Adrenal gland (tissue), 9 donors: ENCODE measurements at regions not wholly inside any gene's neighbourhood (a gene's known extent, or its start where the extent isn't known, plus 50 kb on each side); places are given as distances from the start of the nearest gene placed in this dataset.

ENCODE experiments used
- DNase-seq, 7 donors: peaks; one replicate each; pipeline ENCODE4 v3.0.0-alpha.2; 2019 to 2020
- H3K27ac ChIP-seq, 5 donors: fragments of 200-600 bp; sonication (generic) in 4 of 5; 1 replicate in 3 of 5; 2 replicates in 2 of 5; pipeline versions ENCODE4 v1.5.1 to v1.8.0; 2016 to 2020; ENCODE audit warnings: mild to moderate bottlenecking in 1 of 5
- H3K27me3 ChIP-seq: fragments of 200-600 bp; 2 replicates; pipeline ENCODE4 v1.8.0; 2021
- H3K36me3 ChIP-seq, 2 donors: fragments of 200-600 bp; replicated peaks in 1 of 2; 1 replicate in 1 of 2; 2 replicates in 1 of 2; pipeline versions ENCODE4 v1.5.1 to v1.8.0; 2018 to 2022
- H3K4me1 ChIP-seq, 2 donors: fragments of 200-600 bp; replicated peaks in 1 of 2; 1 replicate in 1 of 2; 2 replicates in 1 of 2; pipeline versions ENCODE4 v1.5.1 to v1.8.0; 2018 to 2021
- H3K4me3 ChIP-seq, 4 donors: fragments of 200-600 bp; sonication (generic) in 3 of 4; one replicate each; pipeline ENCODE4 v1.5.1; 2016 to 2018
- H3K9me3 ChIP-seq, 3 donors: fragments of 200-600 bp; sonication (generic) in 1 of 3; replicated peaks in 1 of 3; 1 replicate in 2 of 3; 2 replicates in 1 of 3; pipeline versions ENCODE4 v1.5.1 to v1.8.0; 2016 to 2021
- POLR2A ChIP-seq, 2 donors: fragments of 450-650 bp; IDR thresholded peaks; one replicate each; pipeline ENCODE4 v1.6.1; 2017; ENCODE audit warnings: antibody characterized with exemption in 2 of 2, mild to moderate bottlenecking in 2 of 2, moderate library complexity in 1 of 2
- WGBS, 4 donors: extraction: QIAGEN DNeasy Blood & Tissue Kit in 2 of 4; methylation state at CpG; one replicate each; pipeline versions ENCODE4 v1.1.5 to v1.1.7; 2013 to 2017; 5-methylcytosine and 5-hydroxymethylcytosine counted together
- intact Hi-C, 2 donors: fragments of 100-400 bp; cut with DNase I; formaldehyde crosslinking; loops; one replicate each; pipeline versions ENCODE4 v1.14.1 to v1.15.0; 2022 to 2023
- TF ChIP-seq, protein P1 (sequence below), 6 experiments: fragments of 450-650 bp in 4 of 6; fragments of 200-600 bp in 2 of 6; sonication (generic) in 1 of 6; IDR thresholded peaks; 1 replicate in 5 of 6; 2 replicates in 1 of 6; pipeline versions ENCODE4 v1.5.1 to v1.8.0; 2016 to 2021; ENCODE audit warnings: antibody characterized with exemption in 6 of 6, mild to moderate bottlenecking in 2 of 6, moderate library complexity in 1 of 6
- donor health status: healthy with polysubstance abuse.
- donor health status: Bipolar disorder and iron deficiency.
- donor health status: DM: yes; HTN: yes; CAD: no.
- donor health status: DM: no; HTN: no; CAD: no.
- donor health status: DM: no; HTN: no; CAD: no.

DNA sequence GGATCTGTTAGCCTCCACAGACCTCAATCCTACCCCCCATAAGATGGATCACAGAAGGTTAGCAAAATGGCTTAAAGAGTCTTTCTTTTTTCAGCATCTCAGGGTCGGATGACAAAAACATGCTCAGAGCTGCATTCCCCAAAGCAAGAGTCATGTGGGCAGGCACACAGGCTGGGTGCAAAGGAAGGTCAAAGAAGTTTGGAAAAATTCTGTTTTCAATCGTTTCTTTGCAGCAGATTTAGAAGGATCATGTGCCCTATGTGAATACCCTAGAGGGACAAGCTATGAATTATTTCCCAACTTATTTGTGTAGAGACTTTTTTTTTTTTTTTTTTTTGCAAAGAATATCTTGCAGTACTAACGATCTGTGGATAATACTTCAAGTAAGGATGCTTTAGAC is 845.4 kb downstream of the VRK1 start:
- Histone ChIP-seq H3K9me3 (no peaks in the 10 kb centered on the region), H3K27me3 (no peaks in the 10 kb centered on the region), H3K4me1 (no peaks in the 10 kb centered on the region), H3K4me3 (no peak overlapping the region), H3K36me3 (no peaks in the 10 kb centered on the region), H3K27ac (no peak overlapping the region)
- 43 to 51% (median 49%) methylated on average over 2 to 3 of the region's 3 CpGs for WGBS, 4 donors
- no peak for DNase-seq
- TF ChIP-seq POLR2A (IDR thresholded peaks at IDR 0.05), result no peak
- TF ChIP-seq, protein P1, sequence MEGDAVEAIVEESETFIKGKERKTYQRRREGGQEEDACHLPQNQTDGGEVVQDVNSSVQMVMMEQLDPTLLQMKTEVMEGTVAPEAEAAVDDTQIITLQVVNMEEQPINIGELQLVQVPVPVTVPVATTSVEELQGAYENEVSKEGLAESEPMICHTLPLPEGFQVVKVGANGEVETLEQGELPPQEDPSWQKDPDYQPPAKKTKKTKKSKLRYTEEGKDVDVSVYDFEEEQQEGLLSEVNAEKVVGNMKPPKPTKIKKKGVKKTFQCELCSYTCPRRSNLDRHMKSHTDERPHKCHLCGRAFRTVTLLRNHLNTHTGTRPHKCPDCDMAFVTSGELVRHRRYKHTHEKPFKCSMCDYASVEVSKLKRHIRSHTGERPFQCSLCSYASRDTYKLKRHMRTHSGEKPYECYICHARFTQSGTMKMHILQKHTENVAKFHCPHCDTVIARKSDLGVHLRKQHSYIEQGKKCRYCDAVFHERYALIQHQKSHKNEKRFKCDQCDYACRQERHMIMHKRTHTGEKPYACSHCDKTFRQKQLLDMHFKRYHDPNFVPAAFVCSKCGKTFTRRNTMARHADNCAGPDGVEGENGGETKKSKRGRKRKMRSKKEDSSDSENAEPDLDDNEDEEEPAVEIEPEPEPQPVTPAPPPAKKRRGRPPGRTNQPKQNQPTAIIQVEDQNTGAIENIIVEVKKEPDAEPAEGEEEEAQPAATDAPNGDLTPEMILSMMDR (IDR thresholded peaks at IDR 0.05), result no peak
- intact Hi-C loops, result no loop called here

DNA sequence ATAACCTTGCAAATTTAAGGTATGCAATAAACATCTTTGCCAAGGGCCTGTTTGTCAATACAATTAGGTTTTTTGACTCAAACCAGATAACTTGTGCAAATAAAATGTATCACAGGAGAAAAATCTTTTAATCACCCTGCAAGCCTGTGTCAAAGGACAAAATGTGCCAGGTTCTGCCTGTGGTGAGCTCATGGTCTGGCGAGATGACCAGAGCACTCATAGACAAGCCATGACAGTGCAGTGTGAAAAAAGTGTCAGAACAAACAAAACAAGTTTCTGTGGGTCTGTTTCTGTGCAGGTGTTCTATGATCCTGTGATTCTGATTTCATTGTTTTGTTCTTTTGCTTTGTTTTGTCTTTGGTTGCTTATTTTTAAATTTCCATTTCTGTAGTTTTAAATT is 847.2 kb downstream of the VRK1 start:
- peak in 1 of 7 donors; percentile 60 for DNase-seq
- Histone ChIP-seq H3K36me3 (no peaks in the 10 kb centered on the region), H3K4me3 (no peak overlapping the region), H3K27ac (no peak overlapping the region), H3K4me1 (no peaks in the 10 kb centered on the region), H3K27me3 (no peaks in the 10 kb centered on the region), H3K9me3 (no peaks in the 10 kb centered on the region)
- 58 to 79% (median 66%) methylated on average over 1 of the region's 1 CpG for WGBS, 4 donors
- intact Hi-C loops, result no loop called here
- TF ChIP-seq, protein P1 (IDR thresholded peaks at IDR 0.05), result no peak
- no peak for TF ChIP-seq POLR2A (IDR thresholded peaks at IDR 0.05)

DNA sequence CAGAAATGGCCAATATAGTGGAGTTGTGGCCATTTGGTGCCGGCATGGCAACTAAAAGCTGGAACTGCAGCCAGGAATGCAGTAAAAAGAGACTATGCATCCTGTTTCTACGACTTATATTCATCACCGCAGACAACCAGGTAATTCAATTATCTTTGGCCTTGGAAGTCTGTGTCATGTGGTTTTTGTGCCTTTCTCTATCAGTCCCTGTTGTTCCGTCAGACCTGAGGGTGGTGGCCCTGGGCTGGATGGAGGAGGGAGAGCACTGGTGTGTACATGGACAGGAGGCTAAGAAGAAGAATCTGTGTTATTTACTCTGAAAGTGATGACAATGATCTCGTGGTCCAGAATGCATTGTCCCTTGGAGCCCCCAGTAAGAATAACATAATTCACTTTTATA is 852.6 kb downstream of the VRK1 start:
- Histone ChIP-seq H3K4me3 (no peak overlapping the region), H3K9me3 (no peaks in the 10 kb centered on the region), H3K4me1 (no peaks in the 10 kb centered on the region), H3K27ac (no peak overlapping the region), H3K27me3 (no peaks in the 10 kb centered on the region), H3K36me3 (no peaks in the 10 kb centered on the region)
- intact Hi-C loops, result no loop called here
- no peak for DNase-seq
- WGBS, 4 donors, result 45 to 58% (median 52%) methylated on average over 5 of the region's 5 CpGs
- TF ChIP-seq POLR2A (IDR thresholded peaks at IDR 0.05), result no peak
- TF ChIP-seq, protein P1 (IDR thresholded peaks at IDR 0.05), result no peak

DNA sequence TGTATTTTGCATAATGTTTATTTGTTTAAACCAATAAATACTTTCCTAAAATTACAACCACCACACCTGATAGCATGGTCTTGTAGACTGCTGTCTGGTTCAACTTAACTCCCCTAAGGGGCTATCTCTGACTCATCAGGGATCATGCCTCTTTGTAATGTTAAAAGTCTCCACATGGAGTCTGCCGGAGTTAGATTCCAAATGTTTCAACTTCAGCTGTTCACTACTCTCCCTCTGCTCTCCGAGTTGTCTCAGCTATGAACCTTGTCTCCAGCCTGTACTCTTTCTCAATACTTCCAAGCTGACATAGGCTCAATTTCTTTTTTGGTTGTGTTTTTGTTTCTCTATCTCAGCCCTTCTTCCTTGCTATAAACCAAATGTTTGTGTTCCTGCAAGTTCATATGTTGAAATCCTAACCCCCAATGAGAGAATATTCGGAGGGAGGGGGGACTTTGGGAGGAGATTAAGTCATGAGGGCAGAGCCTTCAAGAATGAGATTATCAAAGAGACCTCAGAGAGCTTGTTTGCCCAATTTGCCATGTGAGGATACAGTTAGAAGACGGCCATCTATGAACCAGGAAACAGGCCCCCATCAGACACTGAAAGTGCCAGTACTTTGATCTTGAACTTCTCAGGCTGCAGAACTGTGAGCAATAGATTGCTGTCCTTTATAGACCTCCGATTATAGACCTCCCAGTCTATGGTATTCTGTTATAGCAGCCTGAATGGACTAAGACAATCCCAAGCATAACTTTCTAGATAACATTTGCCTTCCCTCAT is 858.2 kb downstream of the VRK1 start:
- Histone ChIP-seq H3K4me1 (no peaks in the 10 kb centered on the region), H3K9me3 (no peaks in the 10 kb centered on the region), H3K27me3 (no peaks in the 10 kb centered on the region), H3K27ac (no peak overlapping the region), H3K36me3 (no peaks in the 10 kb centered on the region), H3K4me3 (no peak overlapping the region)
- 58 to 66% (median 62%) methylated on average over 5 of the region's 5 CpGs for WGBS, 4 donors
- DNase-seq, result no peak
- intact Hi-C loops, result no loop called here
- TF ChIP-seq, protein P1 (IDR thresholded peaks at IDR 0.05), result peak in 2 of 6 experiments; percentile 14
- TF ChIP-seq POLR2A (IDR thresholded peaks at IDR 0.05), result no peak
